ENCODE measurements at regions not wholly inside any gene's neighbourhood (a gene's known extent, or its start where the extent isn't known, plus 50 kb on each side); places are given as distances from the start of the nearest gene placed in this dataset.
"Not testable (repeated sequence)": the region's sequence is repeated elsewhere in the genome, so short reads cannot be mapped to it uniquely, and the experiment has no call there.

- DNase-seq (ENCODE audit: low spot score in 2 of 2, unreplicated experiment in 2 of 2), result peak in 1 of 2 experiments; percentile 8
- TF ChIP-seq, protein P1, sequence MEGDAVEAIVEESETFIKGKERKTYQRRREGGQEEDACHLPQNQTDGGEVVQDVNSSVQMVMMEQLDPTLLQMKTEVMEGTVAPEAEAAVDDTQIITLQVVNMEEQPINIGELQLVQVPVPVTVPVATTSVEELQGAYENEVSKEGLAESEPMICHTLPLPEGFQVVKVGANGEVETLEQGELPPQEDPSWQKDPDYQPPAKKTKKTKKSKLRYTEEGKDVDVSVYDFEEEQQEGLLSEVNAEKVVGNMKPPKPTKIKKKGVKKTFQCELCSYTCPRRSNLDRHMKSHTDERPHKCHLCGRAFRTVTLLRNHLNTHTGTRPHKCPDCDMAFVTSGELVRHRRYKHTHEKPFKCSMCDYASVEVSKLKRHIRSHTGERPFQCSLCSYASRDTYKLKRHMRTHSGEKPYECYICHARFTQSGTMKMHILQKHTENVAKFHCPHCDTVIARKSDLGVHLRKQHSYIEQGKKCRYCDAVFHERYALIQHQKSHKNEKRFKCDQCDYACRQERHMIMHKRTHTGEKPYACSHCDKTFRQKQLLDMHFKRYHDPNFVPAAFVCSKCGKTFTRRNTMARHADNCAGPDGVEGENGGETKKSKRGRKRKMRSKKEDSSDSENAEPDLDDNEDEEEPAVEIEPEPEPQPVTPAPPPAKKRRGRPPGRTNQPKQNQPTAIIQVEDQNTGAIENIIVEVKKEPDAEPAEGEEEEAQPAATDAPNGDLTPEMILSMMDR (IDR thresholded peaks at IDR 0.05; ENCODE audit: unreplicated experiment), result no peak
- no peaks in the 10 kb centered on the region for H3K9me3 Mint-ChIP-seq
- peaks cover 5% of the 10 kb centered on the region for H3K27me3 Mint-ChIP-seq (ENCODE audit: low read depth)
- H3K36me3 Mint-ChIP-seq, result no peaks in the 10 kb centered on the region
- H3K27ac Mint-ChIP-seq, result no peak overlapping the region
- H3K4me3 Mint-ChIP-seq, result no peak overlapping the region
- no peaks in the 10 kb centered on the region for H3K4me1 Mint-ChIP-seq
Observed at GRCh38 chr2:242002944-242003343, 133.4 kb downstream of the RTP5 start.

DNA sequence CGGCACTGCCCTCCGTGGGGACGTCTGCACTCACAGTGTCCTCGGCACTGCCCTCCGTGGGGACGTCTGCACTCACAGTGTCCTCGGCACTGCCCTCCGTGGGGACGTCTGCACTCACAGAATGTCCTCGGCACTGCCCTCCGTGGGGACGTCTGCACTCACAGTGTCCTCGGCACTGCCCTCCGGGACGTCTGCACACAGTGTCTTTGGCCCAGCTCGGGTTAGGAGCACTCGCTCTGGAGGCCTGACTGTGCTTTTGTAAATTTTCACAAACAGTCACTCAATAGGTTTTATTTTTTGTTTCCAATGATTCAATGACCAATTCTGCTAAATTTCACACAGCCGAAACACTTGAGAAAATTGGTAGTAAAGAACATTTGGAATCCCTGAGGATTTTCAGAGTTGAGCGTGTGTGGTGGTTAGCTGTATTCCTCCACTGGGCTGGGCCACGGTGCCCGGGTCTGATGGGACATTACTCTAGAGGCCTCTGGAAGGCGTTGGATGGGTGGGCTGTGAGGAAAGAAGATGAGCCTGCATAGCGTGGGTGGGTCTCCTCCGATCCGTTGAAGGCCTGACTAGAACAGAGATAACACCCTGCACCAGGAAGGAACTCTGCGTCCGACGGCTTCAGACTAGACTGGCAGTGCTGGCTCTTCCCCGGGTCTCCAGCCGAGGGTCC is 134.8 kb downstream of the RTP5 start:
- TF ChIP-seq, protein P1 (IDR thresholded peaks at IDR 0.05; ENCODE audit: unreplicated experiment), result no peak
- no peak for DNase-seq (ENCODE audit: low spot score in 2 of 2, unreplicated experiment in 2 of 2)
- H3K27ac Mint-ChIP-seq, result no peak overlapping the region
- no peaks in the 10 kb centered on the region for H3K36me3 Mint-ChIP-seq
- H3K4me1 Mint-ChIP-seq, result no peaks in the 10 kb centered on the region
- peaks cover 5% of the 10 kb centered on the region for H3K27me3 Mint-ChIP-seq (ENCODE audit: low read depth)
- no peaks in the 10 kb centered on the region for H3K9me3 Mint-ChIP-seq
- H3K4me3 Mint-ChIP-seq, result no peak overlapping the region

DNA sequence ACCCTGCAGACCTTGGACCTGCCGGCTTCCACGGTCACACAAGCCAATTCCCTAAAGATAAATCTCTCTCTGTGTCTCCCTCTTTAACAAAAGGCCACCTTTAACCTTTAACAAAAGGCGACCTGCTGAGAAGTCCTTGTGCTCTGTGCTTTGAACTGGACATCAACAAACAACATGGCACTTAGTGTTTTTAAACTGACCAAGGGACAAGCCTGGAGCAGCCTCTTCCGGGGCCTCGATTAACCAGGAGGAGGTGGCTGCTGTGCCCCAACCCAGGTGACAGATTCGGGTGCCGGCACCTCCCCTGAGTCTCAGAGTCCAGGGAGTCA is 135.3 kb downstream of the RTP5 start:
- no peak for DNase-seq (ENCODE audit: low spot score in 2 of 2, unreplicated experiment in 2 of 2)
- H3K9me3 Mint-ChIP-seq, result no peaks in the 10 kb centered on the region
- TF ChIP-seq, protein P1 (IDR thresholded peaks at IDR 0.05; ENCODE audit: unreplicated experiment), result no peak
- peaks cover 4% of the 10 kb centered on the region for H3K27me3 Mint-ChIP-seq (ENCODE audit: low read depth)
- H3K4me1 Mint-ChIP-seq, result no peaks in the 10 kb centered on the region
- H3K36me3 Mint-ChIP-seq, result no peaks in the 10 kb centered on the region
- H3K27ac Mint-ChIP-seq, result no peak overlapping the region
- no peak overlapping the region for H3K4me3 Mint-ChIP-seq

DNA sequence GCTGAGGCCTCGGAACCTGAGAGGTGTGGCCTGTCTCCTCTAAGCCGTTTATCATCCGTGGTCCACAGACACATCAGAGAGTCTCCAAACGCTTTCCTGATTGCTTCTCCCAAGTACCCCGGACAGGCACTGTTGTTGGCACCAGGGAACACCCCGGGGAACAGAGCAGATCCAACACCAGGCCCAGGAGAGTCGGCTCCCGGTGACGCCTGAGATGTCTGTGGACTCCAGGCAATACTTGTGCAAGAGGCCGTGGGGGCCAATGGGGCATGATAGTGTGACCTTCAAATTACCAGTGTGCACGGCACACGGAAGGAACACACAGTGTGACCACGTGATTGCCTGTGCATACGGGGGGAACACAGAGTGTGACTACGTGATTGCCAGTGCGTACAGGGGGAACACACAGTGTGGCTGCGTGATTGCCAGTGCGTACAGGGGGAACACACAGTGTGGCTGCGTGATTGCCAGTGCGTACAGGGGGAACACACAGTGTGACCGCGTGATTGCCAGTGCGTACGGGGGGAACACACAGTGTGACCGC is 136.6 kb downstream of the RTP5 start:
- not testable (repeated sequence) for H3K36me3 Mint-ChIP-seq; DNase-seq (ENCODE audit: low spot score in 2 of 2, unreplicated experiment in 2 of 2); H3K4me3 Mint-ChIP-seq; H3K9me3 Mint-ChIP-seq; H3K4me1 Mint-ChIP-seq; H3K27ac Mint-ChIP-seq; H3K27me3 Mint-ChIP-seq (ENCODE audit: low read depth)

DNA sequence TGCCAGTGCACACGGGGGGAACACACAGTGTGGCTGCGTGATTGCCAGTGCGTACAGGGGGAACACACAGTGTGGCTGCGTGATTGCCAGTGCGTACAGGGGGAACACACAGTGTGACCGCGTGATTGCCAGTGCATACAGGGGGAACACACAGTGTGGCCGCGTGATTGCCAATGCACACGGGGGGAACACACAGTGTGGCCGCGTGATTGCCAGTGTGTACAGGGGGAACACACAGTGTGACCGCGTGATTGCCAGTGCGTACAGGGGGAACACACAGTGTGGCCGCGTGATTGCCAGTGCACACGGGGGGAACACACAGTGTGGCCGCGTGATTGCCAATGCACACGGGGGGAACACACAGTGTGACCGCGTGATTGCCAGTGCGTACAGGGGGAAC is 139.4 kb downstream of the RTP5 start:
- not testable (repeated sequence) for H3K9me3 Mint-ChIP-seq

GRCh38 chr2:242009846-242010245 is 140.3 kb downstream of the RTP5 start:
- not testable (repeated sequence) for H3K9me3 Mint-ChIP-seq; H3K4me1 Mint-ChIP-seq; DNase-seq (ENCODE audit: low spot score in 2 of 2, unreplicated experiment in 2 of 2); H3K4me3 Mint-ChIP-seq; H3K27ac Mint-ChIP-seq; H3K36me3 Mint-ChIP-seq
- peaks cover 11% of the 10 kb centered on the region for H3K27me3 Mint-ChIP-seq (ENCODE audit: low read depth)

More for the DNA sequence above, 139.4 kb downstream of the RTP5 start:
- DNase-seq (ENCODE audit: low spot score in 2 of 2, unreplicated experiment in 2 of 2); H3K4me1 Mint-ChIP-seq; H3K27ac Mint-ChIP-seq; H3K36me3 Mint-ChIP-seq; H3K4me3 Mint-ChIP-seq; H3K27me3 Mint-ChIP-seq (ENCODE audit: low read depth): not testable (repeated sequence)

DNA sequence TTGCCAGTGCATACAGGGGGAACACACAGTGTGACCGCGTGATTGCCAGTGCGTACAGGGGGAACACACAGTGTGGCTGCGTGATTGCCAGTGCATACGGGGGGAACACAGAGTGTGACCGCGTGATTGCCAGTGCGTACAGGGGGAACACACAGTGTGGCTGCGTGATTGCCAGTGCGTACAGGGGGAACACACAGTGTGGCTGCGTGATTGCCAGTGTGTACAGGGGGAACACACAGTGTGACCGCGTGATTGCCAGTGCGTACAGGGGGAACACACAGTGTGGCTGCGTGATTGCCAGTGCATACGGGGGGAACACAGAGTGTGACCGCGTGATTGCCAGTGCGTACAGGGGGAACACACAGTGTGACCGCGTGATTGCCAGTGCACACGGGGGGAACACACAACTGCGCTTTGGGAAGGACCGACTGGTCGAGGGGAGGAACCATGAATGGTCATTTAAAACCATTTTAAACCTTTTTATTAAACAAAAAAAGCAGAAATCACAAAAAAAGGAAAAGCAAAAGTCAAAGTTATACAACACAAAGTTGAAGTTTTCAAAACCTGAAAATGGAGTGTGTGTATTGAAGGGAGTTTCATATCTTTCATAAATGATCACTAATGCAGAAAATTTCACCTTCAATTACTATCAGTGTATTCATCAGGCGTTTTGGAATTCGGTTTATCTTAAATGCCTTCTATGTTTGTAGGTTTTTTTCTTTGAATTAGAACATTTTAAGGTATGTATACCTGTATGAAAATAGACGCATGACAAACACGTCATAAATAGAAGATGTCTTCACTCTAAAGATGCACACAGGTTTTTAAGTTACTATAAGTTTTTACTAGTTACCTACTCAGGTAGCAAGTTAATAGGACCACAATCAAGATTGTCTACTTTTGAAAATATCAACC is 141.0 kb downstream of the RTP5 start:
- peak overlapping the region; percentile 33 for H3K27ac Mint-ChIP-seq
- H3K4me1 Mint-ChIP-seq, result not testable (repeated sequence)

More for the DNA sequence above, 141.0 kb downstream of the RTP5 start:
- peaks cover 15% of the 10 kb centered on the region for H3K27me3 Mint-ChIP-seq (ENCODE audit: low read depth)
- not testable (repeated sequence) for H3K9me3 Mint-ChIP-seq; H3K4me3 Mint-ChIP-seq; H3K36me3 Mint-ChIP-seq; DNase-seq (ENCODE audit: low spot score in 2 of 2, unreplicated experiment in 2 of 2)

All from mesothelial cell of epicardium (in vitro differentiated cells).